Neural progenitor cell (in vitro differentiated cells): ENCODE measurements at regions not wholly inside any gene's neighbourhood (a gene's known extent, or its start where the extent isn't known, plus 50 kb on each side); places are given as distances from the start of the nearest gene placed in this dataset.
A peak's percentile ranks its signal among the peaks of the same experiment; 100 is the strongest.

ENCODE experiments used
- DNase-seq: peaks from one replicate; pipeline ENCODE4 v3.0.0-alpha.2; 2016; ENCODE audit warnings: low spot score
- H2AFZ ChIP-seq: fragments of 200-600 bp; sonication (generic); replicated peaks from 2 replicates; pipeline ENCODE4 v1.6.1; 2016; ENCODE audit warnings: antibody characterized with exemption
- H3F3A ChIP-seq: fragments of 200-600 bp; sonication (generic); 2 replicates; pipeline ENCODE4 v1.6.1; 2016; ENCODE audit warnings: antibody characterized with exemption, low read depth
- H3K27ac ChIP-seq: fragments of 200-600 bp; sonication (generic); 2 replicates; pipeline ENCODE4 v1.5.1; 2016; ENCODE audit warnings: mild to moderate bottlenecking
- H3K27me3 ChIP-seq: fragments of 200-600 bp; sonication (generic); 2 replicates; pipeline ENCODE4 v1.6.1; 2016; ENCODE audit warnings: mild to moderate bottlenecking, moderate library complexity
- H3K36me3 ChIP-seq: fragments of 200-600 bp; sonication (generic); 2 replicates; pipeline ENCODE4 v1.5.1; 2016
- H3K4me1 ChIP-seq: fragments of 200-600 bp; sonication (generic); 2 replicates; pipeline ENCODE4 v1.6.1; 2016; ENCODE audit warnings: mixed run types
- H3K4me2 ChIP-seq: fragments of 200-600 bp; sonication (generic); 2 replicates; pipeline ENCODE4 v1.6.1; 2016
- H3K4me3 ChIP-seq: fragments of 200-600 bp; sonication (generic); 2 replicates; pipeline ENCODE4 v1.5.1; 2016
- H3K79me2 ChIP-seq: fragments of 200-600 bp; sonication (generic); 2 replicates; pipeline ENCODE4 v1.6.1; 2016; ENCODE audit warnings: low read depth
- H3K9ac ChIP-seq: fragments of 200-600 bp; sonication (generic); 2 replicates; pipeline ENCODE4 v1.6.1; 2016
- H3K9me3 ChIP-seq: fragments of 200-600 bp; sonication (generic); 2 replicates; pipeline ENCODE4 v1.5.1; 2016; ENCODE audit warnings: low read depth
- H4K20me1 ChIP-seq: fragments of 200-600 bp; sonication (generic); 2 replicates; pipeline ENCODE4 v1.6.1; 2016; ENCODE audit warnings: low read depth
- H3K27ac Mint-ChIP-seq: 3 replicates; pipeline ENCODE4 v1.8.0; 2021; ENCODE audit warnings: mixed read lengths
- H3K27me3 Mint-ChIP-seq: 2 replicates; pipeline ENCODE4 v1.8.0; 2022; ENCODE audit warnings: low read depth, mild to moderate bottlenecking, inconsistent platforms, moderate library complexity, mixed read lengths; ENCODE audit not compliant: insufficient read depth
- H3K36me3 Mint-ChIP-seq: 3 replicates; pipeline ENCODE4 v1.8.0; 2021; ENCODE audit warnings: mixed read lengths
- H3K4me1 Mint-ChIP-seq: 3 replicates; pipeline ENCODE4 v1.8.0; 2021; ENCODE audit warnings: mixed read lengths
- H3K4me3 Mint-ChIP-seq: 3 replicates; pipeline ENCODE4 v1.8.0; 2021; ENCODE audit warnings: mild to moderate bottlenecking, moderate library complexity, mixed read lengths
- H3K9me3 Mint-ChIP-seq: 3 replicates; pipeline ENCODE4 v1.8.0; 2020; ENCODE audit warnings: mixed read lengths
- EZH2 ChIP-seq: fragments of 200-600 bp; sonication (generic); IDR thresholded peaks from 2 replicates; pipeline ENCODE4 v1.6.1; 2017; ENCODE audit warnings: antibody characterized with exemption, mild to moderate bottlenecking, moderate library complexity
- EZH2phosphoT487 ChIP-seq: fragments of 200-600 bp; sonication (generic); IDR thresholded peaks from 2 replicates; pipeline ENCODE4 v1.6.1; 2017; ENCODE audit warnings: antibody characterized with exemption
- TF ChIP-seq, protein P1 (sequence below): fragments of 200-600 bp; sonication (generic); IDR thresholded peaks from 2 replicates; pipeline ENCODE4 v1.5.1; 2017; ENCODE audit warnings: antibody characterized with exemption, mild to moderate bottlenecking

DNA sequence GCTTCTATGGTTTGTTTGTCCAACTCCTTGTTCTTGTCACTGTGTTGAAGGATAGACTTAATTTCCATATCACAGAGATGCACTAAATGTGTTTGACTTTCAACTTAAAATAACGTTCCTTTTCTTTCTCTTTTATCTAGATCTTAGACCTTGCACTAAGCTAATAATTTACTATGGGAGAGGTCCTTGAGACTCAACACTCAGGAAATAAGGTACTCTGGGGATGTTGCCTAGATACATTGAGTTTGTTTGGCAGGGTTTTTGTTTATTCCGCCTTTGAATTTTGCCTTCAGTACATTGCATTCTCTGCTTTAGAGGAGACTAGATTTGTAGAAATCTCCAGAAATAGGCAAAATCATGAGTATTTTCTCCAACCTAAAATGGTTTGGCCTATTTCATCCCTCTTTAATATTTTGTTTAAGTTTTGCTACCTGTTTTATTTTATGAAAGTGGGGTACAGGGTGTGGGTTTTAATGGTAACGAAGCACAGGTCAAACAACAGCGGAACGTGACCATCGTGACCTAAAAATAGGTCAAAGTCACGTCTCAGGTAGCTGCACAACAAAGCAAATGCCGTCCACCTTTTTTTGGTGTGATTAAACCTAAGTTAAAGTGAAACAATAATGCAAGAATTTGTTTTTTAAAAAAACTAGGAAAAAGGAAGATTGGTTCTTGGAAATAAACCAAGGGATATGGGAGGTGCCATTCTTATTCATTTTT, 115.3 kb upstream of the CPSF6 start:
- no peak overlapping the region for H3K9ac ChIP-seq
- no peaks in the 10 kb centered on the region for H4K20me1 ChIP-seq
- no peak for DNase-seq
- Mint-ChIP-seq H3K4me1 (peaks cover 8% of the 10 kb centered on the region), H3K27me3 (no peaks in the 10 kb centered on the region), H3K9me3 (no peaks in the 10 kb centered on the region), H3K36me3 (no peaks in the 10 kb centered on the region), H3K27ac (no peak overlapping the region), H3K4me3 (no peak overlapping the region)
- H3K79me2 ChIP-seq = no peaks in the 10 kb centered on the region
- peaks cover 8% of the 10 kb centered on the region for H3K4me1 ChIP-seq
- no peaks in the 10 kb centered on the region for H3K27me3 ChIP-seq
- H3K4me2 ChIP-seq = no peak overlapping the region
- H3K27ac ChIP-seq = no peak overlapping the region
- no peaks in the 10 kb centered on the region for H3K9me3 ChIP-seq
- TF ChIP-seq EZH2 (no peak), EZH2phosphoT487 (no peak)
- TF ChIP-seq, protein P1, sequence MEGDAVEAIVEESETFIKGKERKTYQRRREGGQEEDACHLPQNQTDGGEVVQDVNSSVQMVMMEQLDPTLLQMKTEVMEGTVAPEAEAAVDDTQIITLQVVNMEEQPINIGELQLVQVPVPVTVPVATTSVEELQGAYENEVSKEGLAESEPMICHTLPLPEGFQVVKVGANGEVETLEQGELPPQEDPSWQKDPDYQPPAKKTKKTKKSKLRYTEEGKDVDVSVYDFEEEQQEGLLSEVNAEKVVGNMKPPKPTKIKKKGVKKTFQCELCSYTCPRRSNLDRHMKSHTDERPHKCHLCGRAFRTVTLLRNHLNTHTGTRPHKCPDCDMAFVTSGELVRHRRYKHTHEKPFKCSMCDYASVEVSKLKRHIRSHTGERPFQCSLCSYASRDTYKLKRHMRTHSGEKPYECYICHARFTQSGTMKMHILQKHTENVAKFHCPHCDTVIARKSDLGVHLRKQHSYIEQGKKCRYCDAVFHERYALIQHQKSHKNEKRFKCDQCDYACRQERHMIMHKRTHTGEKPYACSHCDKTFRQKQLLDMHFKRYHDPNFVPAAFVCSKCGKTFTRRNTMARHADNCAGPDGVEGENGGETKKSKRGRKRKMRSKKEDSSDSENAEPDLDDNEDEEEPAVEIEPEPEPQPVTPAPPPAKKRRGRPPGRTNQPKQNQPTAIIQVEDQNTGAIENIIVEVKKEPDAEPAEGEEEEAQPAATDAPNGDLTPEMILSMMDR = no peak
- no peak overlapping the region for H2AFZ ChIP-seq
- H3F3A ChIP-seq = no peaks in the 10 kb centered on the region
- H3K36me3 ChIP-seq = no peaks in the 10 kb centered on the region
- no peak overlapping the region for H3K4me3 ChIP-seq

DNA sequence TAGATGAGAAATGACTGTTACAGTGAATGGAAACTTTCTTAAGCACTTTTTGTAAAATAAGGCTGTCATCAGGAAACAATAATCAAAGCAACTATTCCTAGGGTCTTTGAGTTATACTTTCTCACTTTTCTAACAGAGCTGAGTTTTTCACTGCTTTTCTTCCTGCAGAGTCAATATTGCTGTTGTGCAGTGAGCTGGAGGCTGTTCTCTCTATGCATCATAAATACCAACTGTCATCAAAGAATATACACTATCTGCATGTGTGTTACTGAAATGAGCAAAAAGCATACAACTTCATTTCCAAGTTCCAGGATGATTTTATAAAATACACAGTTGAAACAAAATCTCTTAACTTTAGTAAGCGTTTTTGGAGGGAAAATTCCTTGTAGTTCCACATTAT, 110.4 kb upstream of the CPSF6 start:
- Histone ChIP-seq H3K4me3 (no peak overlapping the region), H3K27ac (no peak overlapping the region), H3K4me2 (no peak overlapping the region), H2AFZ (no peak overlapping the region), H3K4me1 (peaks cover 25% of the 10 kb centered on the region), H3K9ac (no peak overlapping the region), H3F3A (peaks cover 3% of the 10 kb centered on the region), H3K36me3 (no peaks in the 10 kb centered on the region), H3K79me2 (no peaks in the 10 kb centered on the region), H3K9me3 (no peaks in the 10 kb centered on the region), H3K27me3 (no peaks in the 10 kb centered on the region), H4K20me1 (no peaks in the 10 kb centered on the region)
- no peak overlapping the region for H3K27ac Mint-ChIP-seq
- H3K36me3 Mint-ChIP-seq = no peaks in the 10 kb centered on the region
- H3K4me3 Mint-ChIP-seq = no peak overlapping the region
- TF ChIP-seq EZH2 (no peak), EZH2phosphoT487 (no peak)
- TF ChIP-seq, protein P1 = no peak
- peaks cover 23% of the 10 kb centered on the region for H3K4me1 Mint-ChIP-seq
- H3K27me3 Mint-ChIP-seq = no peaks in the 10 kb centered on the region
- peaks cover 8% of the 10 kb centered on the region for H3K9me3 Mint-ChIP-seq
- DNase-seq = no peak

DNA sequence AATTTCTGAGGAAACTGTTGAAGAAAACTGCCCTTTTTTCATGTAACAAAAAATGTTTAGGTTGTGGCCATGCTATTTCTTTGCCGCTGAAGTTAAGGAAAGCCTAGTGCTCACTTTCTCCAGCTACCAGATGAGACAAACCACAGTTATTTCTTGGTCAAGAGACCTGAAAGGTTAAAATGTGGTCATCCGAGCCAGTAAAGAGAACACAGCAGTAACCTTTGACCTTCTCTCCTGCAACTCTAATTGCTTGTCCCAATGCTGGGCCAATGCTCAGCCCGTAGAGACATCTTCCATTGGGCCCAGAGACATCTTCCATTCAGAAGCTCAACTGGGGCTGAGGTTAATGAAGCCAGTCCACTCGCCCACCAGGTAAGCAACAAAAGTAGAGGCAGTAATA, 109.8 kb upstream of the CPSF6 start:
- Mint-ChIP-seq H3K4me3 (no peak overlapping the region), H3K27ac (no peak overlapping the region), H3K27me3 (no peaks in the 10 kb centered on the region), H3K4me1 (peaks cover 23% of the 10 kb centered on the region), H3K9me3 (peaks cover 12% of the 10 kb centered on the region), H3K36me3 (no peaks in the 10 kb centered on the region)
- no peak overlapping the region for H3K27ac ChIP-seq
- TF ChIP-seq EZH2 = no peak
- TF ChIP-seq, protein P1 = no peak
- no peak for TF ChIP-seq EZH2phosphoT487
- H3F3A ChIP-seq = peaks cover 3% of the 10 kb centered on the region
- H3K36me3 ChIP-seq = no peaks in the 10 kb centered on the region
- peak overlapping the region; percentile 26 for H2AFZ ChIP-seq
- no peaks in the 10 kb centered on the region for H3K79me2 ChIP-seq
- H3K4me1 ChIP-seq = peaks cover 25% of the 10 kb centered on the region
- no peak overlapping the region for H3K4me3 ChIP-seq
- H3K9me3 ChIP-seq = no peaks in the 10 kb centered on the region
- H4K20me1 ChIP-seq = no peaks in the 10 kb centered on the region
- no peak overlapping the region for H3K9ac ChIP-seq
- peak overlapping the region; percentile 40 for H3K4me2 ChIP-seq
- no peaks in the 10 kb centered on the region for H3K27me3 ChIP-seq
- DNase-seq = peak; percentile 17
